EL (cell line): ENCODE measurements at regions not wholly inside any gene's neighbourhood (a gene's known extent, or its start where the extent isn't known, plus 50 kb on each side); places are given as distances from the start of the nearest gene placed in this dataset.

Experiments used
- DNase-seq: peaks from one replicate; pipeline ENCODE4 v3.0.0-alpha.2; 2016

GRCh38 chr10:3689871-3690510 is 95.0 kb downstream of the KLF6 start:
- DNase-seq: no peak

GRCh38 chr10:3687510-3688081 is 97.4 kb downstream of the KLF6 start:
- no peak for DNase-seq

- DNase-seq: no peak
These were observed 99.6 kb downstream of the KLF6 start for GRCh38 chr10:3685384-3685783.

GRCh38 chr10:3684891-3685290 is 100.1 kb downstream of the KLF6 start:
- no peak for DNase-seq

- no peak for DNase-seq
These were observed 101.4 kb downstream of the KLF6 start for GRCh38 chr10:3683560-3683959.

- DNase-seq: no peak
These were observed 102.3 kb downstream of the KLF6 start for GRCh38 chr10:3682745-3683144.

GRCh38 chr10:3681642-3682554 is 103.1 kb downstream of the KLF6 start:
- no peak for DNase-seq

GRCh38 chr10:3679950-3680629 is 104.9 kb downstream of the KLF6 start:
- DNase-seq: no peak

GRCh38 chr10:3678629-3679227 is 106.3 kb downstream of the KLF6 start:
- DNase-seq: no peak

- no peak for DNase-seq
These were observed 108.4 kb downstream of the KLF6 start for GRCh38 chr10:3676564-3676963.

GRCh38 chr10:3672220-3672619 is 112.8 kb downstream of the KLF6 start:
- DNase-seq: no peak

GRCh38 chr10:3671386-3671955 is 113.5 kb downstream of the KLF6 start:
- DNase-seq: no peak

GRCh38 chr10:3668966-3669330 is 116.1 kb downstream of the KLF6 start:
- no peak for DNase-seq

- peak; percentile 81 for DNase-seq
These were observed 116.6 kb downstream of the KLF6 start for GRCh38 chr10:3668276-3668965.

- DNase-seq: no peak
These were observed 118.3 kb downstream of the KLF6 start for GRCh38 chr10:3666525-3667302.

- DNase-seq: no peak
These were observed 119.6 kb downstream of the KLF6 start for GRCh38 chr10:3665316-3665908.

GRCh38 chr10:3662775-3663174 is 122.2 kb downstream of the KLF6 start:
- no peak for DNase-seq

- no peak for DNase-seq
These were observed 123.7 kb downstream of the KLF6 start for GRCh38 chr10:3661271-3661670.

- no peak for DNase-seq
These were observed 124.3 kb downstream of the KLF6 start for GRCh38 chr10:3660753-3661152.

GRCh38 chr10:3659203-3659917 is 125.6 kb downstream of the KLF6 start:
- DNase-seq: no peak
